Left renal cortex interstitium (tissue), 4 donors: ENCODE measurements at regions not wholly inside any gene's neighbourhood (a gene's known extent, or its start where the extent isn't known, plus 50 kb on each side); places are given as distances from the start of the nearest gene placed in this dataset.

Experiments
- DNase-seq, 4 donors: peaks; one replicate each; pipeline ENCODE4 v3.0.0-alpha.2; 2013; ENCODE audit warnings: low read depth in 4 of 4, low spot score in 2 of 4, missing footprints in 1 of 4

DNA sequence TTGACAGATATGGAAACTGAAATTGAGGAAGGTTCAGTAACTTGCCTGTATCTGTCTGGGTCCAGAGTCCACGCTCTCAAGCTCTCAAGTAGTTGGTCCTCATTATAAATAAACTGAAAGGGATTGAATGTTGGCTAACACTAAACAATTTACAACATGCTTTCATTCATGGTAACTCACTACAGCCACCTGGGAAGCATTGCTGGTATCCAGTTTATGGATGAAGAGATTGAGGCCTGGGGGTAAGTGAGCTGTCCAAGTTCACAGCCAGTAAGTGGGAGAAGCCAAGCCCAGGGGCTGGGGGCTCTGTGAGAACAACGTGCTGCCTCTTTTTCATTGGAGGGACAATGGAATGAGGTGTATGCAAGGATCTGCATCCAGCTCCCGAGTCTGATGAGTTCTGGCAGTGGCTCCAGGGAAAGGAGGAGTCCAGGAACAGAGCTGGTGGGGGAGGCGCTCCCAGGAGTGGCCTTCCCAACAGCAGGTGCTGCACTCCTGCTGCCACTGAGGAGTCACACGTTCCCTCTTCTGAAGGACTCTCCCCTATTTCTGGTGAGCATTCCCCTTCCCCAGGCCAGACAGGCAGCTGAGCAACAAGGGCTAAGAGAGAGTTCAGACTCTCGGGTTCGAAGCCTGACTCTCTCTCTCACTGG is 175.8 kb downstream of the CSNK2A3 start:
- no peak for DNase-seq

DNA sequence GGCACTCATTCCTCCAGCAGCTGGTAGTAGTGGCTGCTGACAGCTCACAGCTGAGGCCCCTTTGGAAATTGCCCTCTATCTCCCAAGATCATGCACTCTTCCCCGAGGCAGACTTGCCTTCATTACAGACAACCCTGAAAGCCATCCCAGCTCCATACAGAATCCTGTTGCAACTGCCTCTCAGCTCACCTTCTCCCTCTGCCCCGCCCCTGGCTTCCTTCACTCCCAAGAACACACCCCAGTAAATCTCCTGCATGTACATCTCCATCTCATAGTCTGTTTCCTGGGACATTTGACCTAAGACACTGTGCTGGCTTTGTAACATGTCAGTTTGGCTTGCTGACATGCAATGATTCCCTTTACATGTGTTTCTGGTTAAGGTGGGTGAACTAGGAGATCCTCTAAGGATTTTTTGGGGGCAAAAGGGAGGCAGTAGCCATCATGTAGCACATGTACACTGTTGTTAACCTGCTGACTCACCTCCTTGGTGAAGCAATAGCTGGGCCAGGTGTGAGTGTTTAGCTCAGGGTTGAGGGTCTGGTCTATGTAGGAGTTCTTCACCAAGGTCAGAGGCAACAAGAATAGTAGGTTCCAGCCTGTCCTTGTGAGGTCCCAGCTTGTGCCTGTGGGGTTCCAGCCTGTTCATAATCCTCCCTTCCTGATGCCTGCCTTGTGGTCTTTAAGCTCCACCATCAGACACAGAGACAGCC is 179.6 kb downstream of the CSNK2A3 start:
- DNase-seq: no peak

DNA sequence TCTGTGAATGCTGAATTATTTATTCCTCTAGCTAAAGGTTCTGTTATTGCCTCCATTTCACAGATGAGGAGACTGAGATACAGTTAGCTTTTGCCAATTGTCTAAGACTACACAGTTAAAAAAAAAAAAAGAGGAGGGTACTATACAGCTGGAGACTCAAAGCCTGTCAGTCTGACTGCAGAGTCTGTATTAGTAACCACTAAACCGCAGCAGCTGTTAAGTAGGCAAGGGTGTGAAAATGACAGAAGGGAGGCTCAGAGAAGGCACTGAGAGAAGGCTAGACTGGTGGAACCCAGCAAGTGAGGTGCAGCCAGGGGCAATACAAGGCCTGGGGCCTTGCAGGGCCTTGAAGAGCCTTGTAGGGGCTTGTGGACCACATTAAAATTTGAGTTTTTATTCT is 181.2 kb downstream of the CSNK2A3 start:
- no peak for DNase-seq

DNA sequence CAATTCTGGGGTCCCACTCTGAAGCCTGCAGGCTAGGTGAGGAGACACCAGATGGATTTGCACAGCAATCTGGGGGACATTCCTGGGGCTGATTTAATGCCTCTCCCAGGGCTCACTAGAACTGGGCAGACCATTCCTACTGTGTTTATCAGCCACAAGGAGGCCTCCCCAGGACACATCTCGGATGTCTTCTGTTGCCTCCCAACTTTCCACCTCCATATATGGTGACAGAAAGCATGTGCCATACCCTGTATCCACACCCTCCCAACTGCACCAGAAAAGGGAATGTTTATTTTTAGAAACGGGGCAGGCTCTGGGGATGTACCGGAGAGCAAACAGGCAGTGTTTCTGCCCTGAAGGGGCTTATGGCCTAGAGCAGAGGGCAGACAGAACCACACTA is 181.8 kb downstream of the CSNK2A3 start:
- no peak for DNase-seq

DNA sequence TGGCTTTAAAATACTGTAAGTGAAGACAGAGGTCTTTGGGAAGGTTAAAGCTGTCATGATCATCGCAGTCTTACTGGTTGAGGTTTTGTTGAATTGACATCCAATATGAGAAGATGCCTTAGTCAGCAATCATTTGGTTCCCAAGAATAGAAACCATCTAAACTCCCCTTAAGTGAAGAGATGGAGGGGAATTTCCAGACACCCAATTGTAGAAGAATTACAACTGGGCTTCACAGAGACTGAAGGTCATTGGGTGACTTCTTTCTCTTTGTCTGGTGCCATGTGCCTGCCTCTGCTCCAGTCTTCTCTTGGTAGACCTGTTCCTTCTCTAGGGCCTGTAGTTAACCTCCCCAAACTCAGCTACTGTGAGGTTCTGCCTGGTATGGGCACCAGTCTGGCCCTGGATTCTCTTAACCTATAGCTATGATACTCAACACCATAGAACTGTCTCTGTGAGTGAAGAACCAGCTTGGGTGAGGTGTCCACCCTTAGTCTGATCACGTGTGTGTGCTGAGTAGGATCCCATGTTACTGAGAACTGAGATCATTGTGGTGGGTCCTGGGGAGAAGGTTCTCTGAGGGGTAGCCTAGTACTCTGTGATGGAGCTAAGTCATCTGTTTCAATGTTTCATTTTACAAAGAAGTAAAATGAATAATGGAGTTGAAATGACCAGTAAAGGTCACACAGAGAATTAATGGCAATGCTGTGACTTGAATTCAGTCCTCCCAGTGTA is 182.5 kb downstream of the CSNK2A3 start:
- DNase-seq: no peak

DNA sequence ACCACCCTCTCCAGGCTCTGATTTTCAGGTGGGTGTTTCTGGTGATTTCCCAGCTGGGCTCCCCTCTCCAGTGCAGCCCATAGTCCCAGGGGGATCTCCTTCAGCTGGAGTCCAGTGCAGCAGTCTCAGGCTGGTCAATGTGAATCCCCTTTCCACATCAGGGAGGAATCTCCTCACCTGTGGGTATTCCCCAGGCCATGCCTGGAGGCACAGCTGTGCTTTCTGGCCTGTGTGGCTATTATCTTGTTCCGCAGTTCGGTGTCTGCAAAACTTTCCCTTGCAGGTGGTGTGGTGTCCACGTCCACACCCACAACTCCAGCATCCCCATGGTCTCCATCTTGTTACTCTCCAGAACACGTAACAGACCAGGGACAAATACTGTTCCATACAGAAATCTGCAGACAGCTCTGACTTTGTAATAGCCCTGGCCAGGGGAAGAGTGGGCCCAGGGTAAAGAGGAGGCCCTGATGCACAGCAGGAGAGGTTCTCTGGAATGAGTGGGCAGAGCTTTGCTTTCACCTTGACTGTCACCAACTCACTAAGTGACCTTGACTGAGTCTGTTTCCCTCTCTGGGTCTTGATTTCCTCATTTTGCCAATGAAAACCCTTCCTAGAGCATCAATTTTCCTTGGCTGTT is 183.2 kb downstream of the CSNK2A3 start:
- no peak for DNase-seq

DNA sequence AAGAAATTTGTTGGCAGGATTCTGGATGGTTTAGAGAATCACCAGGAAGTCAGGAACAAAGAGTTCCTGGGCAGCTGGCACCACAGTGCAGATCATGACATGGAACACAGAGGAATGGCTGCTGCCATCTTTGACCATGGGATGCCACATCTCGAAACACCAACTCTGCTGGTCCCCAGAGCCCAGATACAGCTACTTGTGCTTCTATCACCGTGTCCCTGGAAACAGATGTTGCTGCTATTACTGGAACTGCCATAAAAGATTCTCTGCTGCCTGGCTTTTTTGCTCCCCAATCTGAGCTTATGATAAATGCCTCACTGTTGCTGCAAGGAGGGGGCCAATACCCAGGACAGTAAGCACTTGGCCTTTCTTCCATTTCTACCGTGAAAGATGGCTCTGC is 185.2 kb downstream of the CSNK2A3 start:
- no peak for DNase-seq

DNA sequence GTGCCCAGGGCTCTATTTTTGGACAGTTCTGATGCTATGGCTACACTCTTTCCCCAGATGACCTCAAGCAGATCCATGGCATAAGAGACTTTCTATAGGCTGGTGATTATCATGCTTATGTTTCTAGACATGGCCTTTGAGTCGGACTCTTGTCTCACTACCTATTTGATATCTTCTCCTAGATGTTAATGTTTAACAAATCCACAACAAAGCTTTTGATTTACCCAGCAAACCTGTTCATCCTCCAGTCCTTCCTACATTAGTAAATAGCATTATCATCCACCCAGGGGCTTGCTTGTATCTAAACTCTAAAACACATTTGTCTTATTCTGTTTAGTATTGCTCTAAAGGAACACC is 188.7 kb downstream of the CSNK2A3 start:
- DNase-seq: no peak

DNA sequence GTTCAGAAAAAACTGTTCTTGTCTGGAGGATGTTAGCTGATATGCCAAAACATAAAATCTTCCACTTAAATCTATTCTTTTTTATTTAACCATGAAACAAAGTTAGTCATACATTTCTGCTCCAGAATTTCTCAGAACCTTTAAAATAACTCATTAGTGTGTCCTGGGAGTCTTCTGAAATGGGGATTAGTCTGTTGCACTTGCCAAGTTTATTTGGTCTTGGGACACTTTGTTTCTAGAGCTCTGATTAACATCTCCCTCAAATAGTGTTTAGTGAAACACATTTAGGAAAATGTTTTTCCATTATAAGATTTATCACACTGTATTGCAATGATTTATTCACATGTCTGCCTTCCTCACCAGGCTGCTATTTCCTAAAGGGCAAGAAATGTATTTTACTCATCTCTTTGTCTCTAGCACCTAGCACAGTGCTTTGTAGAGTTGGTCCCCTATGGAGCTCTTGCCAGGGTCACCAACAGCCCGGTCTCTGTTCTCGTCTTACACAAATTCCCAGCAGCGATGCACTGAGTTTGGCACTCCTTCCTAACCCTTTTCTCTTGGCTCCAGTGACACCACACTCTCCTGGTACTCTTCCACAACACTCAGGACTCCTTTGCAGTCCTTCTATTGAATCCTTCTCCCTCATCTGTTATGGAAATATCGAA is 189.2 kb downstream of the CSNK2A3 start:
- DNase-seq: no peak

DNA sequence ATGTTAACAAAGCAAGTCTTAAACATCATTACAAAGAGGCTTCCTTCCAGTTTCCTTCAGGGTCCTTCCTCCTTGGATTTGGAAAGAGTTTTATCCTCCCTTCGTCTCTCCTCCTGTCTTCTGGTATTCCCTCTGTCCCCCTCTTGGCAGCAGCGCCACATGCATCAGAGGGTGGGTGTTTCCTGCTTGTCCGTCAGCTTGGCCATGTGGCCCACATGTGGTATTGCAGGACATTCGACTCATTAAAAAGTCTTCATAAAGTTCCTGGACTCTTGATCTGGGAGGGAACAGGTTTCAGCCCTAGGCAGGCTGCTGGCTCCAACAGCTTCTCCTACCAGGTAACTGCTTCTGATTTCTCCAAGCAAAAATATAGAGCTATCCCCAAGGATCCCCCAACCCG is 189.8 kb downstream of the CSNK2A3 start:
- DNase-seq: no peak

DNA sequence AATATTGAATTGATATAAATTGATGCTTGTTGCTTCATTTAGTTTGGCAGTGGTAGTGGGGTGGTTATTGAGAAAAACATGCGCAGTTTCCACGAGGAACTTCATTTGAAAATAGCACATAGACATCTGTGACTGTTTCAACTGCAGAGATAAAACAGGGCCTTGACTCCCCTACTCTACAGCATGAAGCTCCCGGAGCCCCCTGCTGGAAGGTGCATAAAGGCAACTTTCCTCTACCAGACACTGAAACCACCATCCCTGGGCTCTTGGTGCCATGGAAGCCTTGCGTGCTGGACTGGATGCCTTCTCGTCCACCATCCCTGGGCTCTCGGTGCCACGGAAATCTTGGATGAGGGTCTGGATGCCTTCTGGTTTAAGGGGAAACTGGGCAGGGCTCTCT is 195.9 kb downstream of the CSNK2A3 start:
- no peak for DNase-seq

DNA sequence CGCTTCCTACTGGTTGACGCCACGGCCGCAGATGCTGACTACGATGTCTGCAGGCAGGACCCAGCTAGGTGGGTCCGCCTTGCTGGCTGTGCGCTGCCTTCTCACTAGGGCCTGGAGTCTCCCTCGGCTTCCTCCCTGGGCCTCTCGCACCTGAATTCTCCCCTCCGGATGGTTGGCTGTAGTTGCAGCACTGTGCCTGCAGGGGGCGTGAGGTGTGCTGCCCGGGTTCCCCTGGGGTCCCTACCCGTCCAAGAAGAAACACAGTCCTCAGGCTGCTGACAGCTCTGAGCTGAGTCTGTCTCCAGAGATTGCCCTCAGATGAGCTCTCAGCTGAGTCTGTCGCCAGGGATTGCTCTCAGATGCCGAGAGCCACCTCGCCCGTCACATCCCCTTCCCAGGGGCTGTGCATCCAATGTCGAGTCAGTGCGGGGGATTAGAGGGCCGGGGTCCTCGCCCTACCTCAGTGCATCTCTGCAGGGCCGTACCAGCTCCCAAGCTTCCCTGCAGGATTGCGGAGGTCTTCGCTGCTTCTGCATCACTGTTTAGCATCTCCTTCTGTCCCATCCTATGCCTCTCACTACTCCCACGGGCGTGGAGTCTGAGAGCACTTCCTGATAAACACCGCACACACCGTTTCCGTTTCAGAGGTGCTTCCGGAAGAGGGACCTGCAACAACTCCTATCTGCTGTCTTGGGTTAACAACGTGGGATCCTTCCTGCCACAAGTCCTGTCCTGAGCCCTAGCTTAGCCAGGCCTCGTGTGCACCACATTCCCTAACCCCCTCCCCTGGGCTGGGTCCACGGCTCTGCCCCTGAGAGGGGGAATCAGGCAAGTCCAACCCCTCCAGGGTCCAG is 196.9 kb downstream of the CSNK2A3 start:
- DNase-seq: no peak

DNA sequence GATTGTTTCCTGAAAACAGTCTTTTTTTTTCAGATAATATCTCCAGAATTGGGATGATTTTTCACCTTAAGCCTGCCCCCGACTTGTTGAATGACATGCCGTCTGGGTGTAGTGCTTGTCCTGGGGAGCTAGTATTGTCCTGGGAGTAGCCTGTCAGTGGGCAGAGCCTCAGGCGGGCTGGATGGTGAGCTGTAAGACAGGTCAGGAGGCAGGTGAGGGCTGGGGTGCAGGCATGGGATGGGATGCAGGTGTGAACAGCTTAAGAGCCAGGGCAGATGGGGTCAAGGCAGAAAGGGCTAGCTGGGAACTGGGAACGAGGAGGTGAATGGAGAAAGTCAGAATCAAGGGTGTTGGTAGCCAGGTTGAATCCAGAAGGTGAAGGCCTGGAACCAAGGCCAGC is 200.2 kb downstream of the CSNK2A3 start:
- DNase-seq: no peak

DNA sequence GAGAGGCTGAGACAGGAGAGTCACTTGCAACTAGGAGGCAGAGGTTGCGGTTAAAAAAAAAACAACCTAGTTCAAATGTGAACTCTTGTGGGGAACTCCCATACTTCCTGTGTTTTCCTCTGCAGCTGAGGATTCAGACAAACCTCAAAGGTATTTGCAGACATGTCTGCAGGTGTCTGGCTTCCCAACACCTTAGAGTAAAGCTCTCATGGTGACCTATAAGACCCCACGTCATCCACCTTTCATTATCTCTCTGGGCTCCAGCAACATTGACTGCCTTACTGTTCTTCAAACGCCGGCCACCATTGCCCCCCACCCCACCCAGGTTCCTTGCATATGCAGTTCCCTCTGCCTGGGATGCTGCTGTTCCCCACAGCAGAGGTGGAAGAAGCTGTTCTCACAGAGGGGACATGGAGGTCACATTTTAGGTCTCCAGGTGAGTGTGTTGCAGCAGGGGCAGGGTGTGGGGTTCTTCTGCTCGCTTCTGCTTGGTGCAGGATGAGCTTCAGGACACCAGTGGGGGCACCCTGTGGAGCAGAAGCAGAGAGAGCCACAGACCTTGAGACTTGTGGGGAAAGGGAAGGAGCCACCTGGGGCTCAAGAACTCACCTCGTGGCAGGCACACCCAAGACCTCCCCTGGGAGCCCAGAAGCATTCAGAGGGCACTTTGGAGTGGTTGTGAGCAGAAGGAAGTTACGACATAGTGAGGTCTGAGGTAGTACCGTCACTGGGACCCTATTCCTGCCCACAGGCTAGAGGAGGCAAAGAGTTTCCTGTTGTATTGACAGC is 203.2 kb downstream of the CSNK2A3 start:
- DNase-seq: no peak

DNA sequence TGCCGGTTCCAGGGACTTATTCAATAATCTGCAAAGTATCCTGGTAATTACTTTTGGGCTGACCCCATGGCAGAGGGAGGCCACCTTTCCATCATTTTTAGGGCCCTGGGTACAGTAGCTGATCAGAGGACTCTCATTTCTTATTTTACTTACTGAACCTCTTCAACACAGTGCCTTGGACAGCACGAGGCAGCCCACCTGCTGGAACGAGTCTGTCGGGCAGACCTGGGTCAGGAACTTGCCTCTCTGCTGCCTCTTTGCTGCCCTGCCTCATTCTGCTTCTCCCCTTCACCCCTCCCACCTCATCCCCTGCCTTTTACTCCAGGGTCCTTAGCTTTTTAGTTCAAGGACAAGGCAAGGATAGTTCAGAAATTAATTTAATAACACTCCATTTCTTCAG is 204.5 kb downstream of the CSNK2A3 start:
- no peak for DNase-seq

DNA sequence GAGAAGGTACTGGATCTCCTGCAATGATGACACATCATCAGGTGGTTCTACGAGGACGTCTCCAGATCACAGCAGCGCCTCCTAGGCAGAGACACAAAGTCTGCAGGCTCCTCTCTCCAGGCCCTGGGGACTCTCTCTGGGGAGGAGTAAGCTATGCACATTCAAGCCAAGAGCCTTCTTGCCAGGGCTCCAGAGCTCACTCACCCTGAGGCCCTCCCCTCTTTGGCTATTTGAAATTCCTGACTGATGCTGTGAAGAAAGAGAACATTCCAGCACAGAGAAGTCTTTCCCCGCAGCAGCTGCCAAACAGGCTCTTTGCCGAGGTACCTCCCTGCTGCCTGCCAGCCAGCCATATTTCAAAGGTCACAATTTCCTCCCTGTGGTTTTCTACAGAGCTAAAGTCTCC is 204.9 kb downstream of the CSNK2A3 start:
- no peak for DNase-seq

DNA sequence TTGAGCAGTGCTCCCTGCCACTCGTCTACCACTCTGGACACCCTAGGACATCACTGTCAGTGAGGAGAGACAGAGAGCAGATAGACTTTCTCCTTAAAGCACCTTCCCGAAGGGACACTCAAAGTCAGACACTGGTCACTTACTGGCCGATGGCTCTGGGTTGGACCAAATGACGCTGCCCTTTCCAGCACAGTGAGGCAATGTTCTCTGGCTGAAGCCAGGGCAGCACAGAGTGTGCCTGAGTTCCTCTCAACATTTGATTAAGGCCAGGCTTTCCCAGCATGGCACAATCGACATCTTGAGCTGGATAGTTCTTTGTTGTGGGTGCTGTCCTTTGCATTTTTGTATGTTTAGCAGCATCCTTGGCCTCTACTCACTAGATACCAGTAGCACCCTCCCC is 206.2 kb downstream of the CSNK2A3 start:
- DNase-seq: no peak

DNA sequence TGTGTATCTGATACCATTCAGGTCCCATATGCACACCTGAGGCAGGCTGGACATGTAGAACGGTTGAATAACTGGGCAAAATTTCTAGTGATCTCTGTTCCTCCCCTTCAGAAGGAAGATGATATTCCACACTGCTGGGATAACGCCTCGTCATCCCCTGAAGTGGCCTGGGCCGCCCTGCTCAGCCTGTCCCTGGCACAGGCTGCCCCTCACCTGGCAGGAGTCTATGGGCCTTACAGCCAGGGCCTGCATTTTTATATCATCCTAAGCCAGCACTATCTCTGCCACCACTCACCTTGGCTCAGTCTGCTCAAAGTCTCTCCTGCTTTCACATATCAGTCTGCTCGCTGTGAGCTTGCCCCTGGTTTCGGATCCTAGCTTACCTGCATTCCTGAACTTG is 209.2 kb downstream of the CSNK2A3 start:
- no peak for DNase-seq

DNA sequence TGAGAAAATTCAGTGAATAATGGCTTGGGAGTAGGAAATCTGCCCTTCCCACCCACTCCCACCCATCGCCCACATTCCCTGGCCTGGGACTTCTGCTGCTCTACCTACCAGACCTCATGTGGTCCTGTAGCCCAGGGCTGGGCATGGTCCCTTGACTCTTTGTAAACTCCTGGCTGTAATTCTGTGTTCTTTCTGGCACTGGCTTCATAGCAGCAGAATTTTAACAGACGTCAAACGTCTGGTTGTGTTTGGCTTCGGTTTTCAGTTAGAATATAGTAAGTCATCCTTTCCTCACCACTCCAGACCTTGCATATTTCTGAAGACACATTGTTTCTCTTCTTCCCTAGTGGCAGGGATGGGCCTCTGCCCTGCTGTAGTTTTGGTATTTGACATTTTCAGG is 210.6 kb downstream of the CSNK2A3 start:
- no peak for DNase-seq
